HEK293 (cell line): ENCODE measurements at regions not wholly inside any gene's neighbourhood (a gene's known extent, or its start where the extent isn't known, plus 50 kb on each side); places are given as distances from the start of the nearest gene placed in this dataset.

Experiments used
- CTCF ChIA-PET: fragments of 350-600 bp; formaldehyde crosslinking; extraction: SDS; loops from one replicate; lab custom pipeline; 2021; ENCODE audit warnings: antibody characterized with exemption; lab: Yijun Ruan, JAX
- POLR2A ChIA-PET: fragments of 300-600 bp; formaldehyde crosslinking; extraction: SDS; loops from one replicate; lab custom pipeline; 2020; ENCODE audit warnings: antibody characterized with exemption, inconsistent platforms; lab: Yijun Ruan, JAX
- H3K27ac ChIP-seq: fragments of 200-500 bp; sonication (Bioruptor generic); 2 replicates; pipeline ENCODE4 v1.5.1; 2014; ENCODE audit warnings: low read depth, low read length, control low read depth, inconsistent platforms; ENCODE audit errors: extremely low read depth
- H3K36me3 ChIP-seq, 2 experiments: fragments of 200-500 bp in 1 of 2; sonication (Bioruptor generic) in 1 of 2; 1 replicate in 1 of 2; 2 replicates in 1 of 2; pipeline ENCODE4 v1.5.1; 2014 to 2017; ENCODE audit warnings: inconsistent platforms in 2 of 2, low read length in 2 of 2; ENCODE audit not compliant: control insufficient read depth in 2 of 2, insufficient read depth in 1 of 2
- H3K4me1 ChIP-seq: fragments of 200-500 bp; sonication (Bioruptor generic); 2 replicates; pipeline ENCODE4 v1.5.1; 2014; ENCODE audit warnings: mild to moderate bottlenecking, low read length, inconsistent platforms; ENCODE audit not compliant: control insufficient read depth, insufficient read depth
- H3K4me3 ChIP-seq: 2 replicates; pipeline ENCODE4 v1.5.1; 2011; ENCODE audit warnings: low read depth, mild to moderate bottlenecking, control low read depth, low read length, moderate library complexity
- H3K9me3 ChIP-seq: fragments of 200-500 bp; sonication (Bioruptor generic); 2 replicates; pipeline ENCODE4 v1.5.1; 2014; ENCODE audit warnings: low read depth, low read length, inconsistent platforms; ENCODE audit not compliant: control insufficient read depth, insufficient read depth
- KLF1 ChIP-seq: fragments of 450-650 bp; formaldehyde crosslinking; IDR thresholded peaks from 2 replicates; pipeline ENCODE4 v1.5.1; 2016; ENCODE audit warnings: missing biosample characterization, missing genetic modification characterization
- KLF16 ChIP-seq: fragments of 450-650 bp; formaldehyde crosslinking; IDR thresholded peaks from 2 replicates; pipeline ENCODE4 v1.5.1; 2017; ENCODE audit warnings: missing biosample characterization, missing genetic modification characterization
- OVOL3 ChIP-seq: fragments of 450-650 bp; formaldehyde crosslinking; IDR thresholded peaks from 2 replicates; pipeline ENCODE4 v1.5.1; 2016; ENCODE audit warnings: missing biosample characterization, missing genetic modification characterization
- RBAK ChIP-seq: fragments of 450-650 bp; formaldehyde crosslinking; IDR thresholded peaks from 2 replicates; pipeline ENCODE4 v1.5.1; 2016; ENCODE audit warnings: missing biosample characterization, missing genetic modification characterization
- SCRT2 ChIP-seq: fragments of 450-650 bp; formaldehyde crosslinking; IDR thresholded peaks from 2 replicates; pipeline ENCODE4 v1.5.1; 2016; ENCODE audit warnings: missing biosample characterization, missing genetic modification characterization
- TCF7L2 ChIP-seq: IDR thresholded peaks from 2 replicates; pipeline ENCODE4 v1.6.1; 2011; ENCODE audit warnings: low read depth, mild to moderate bottlenecking, inconsistent platforms, low read length, moderate library complexity, borderline replicate concordance
- ZNF19 ChIP-seq: fragments of 450-650 bp; formaldehyde crosslinking; IDR thresholded peaks from 2 replicates; pipeline ENCODE4; 2016; ENCODE audit warnings: missing biosample characterization, missing genetic modification characterization, low read depth
- ZNF239 ChIP-seq: fragments of 450-650 bp; formaldehyde crosslinking; IDR thresholded peaks from 2 replicates; pipeline ENCODE4 v1.5.1; 2016; ENCODE audit warnings: missing biosample characterization, missing genetic modification characterization
- ZNF302 ChIP-seq: fragments of 450-650 bp; formaldehyde crosslinking; IDR thresholded peaks from 2 replicates; pipeline ENCODE4 v1.5.1; 2016; ENCODE audit warnings: missing biosample characterization, missing genetic modification characterization, low read depth
- ZNF324 ChIP-seq: fragments of 450-650 bp; formaldehyde crosslinking; IDR thresholded peaks from 2 replicates; pipeline ENCODE4 v1.5.1; 2016; ENCODE audit warnings: missing biosample characterization, missing genetic modification characterization
- ZNF354C ChIP-seq: fragments of 450-650 bp; formaldehyde crosslinking; IDR thresholded peaks from 2 replicates; pipeline ENCODE4 v1.5.1; 2016; ENCODE audit warnings: missing biosample characterization, missing genetic modification characterization, low read depth, borderline replicate concordance
- ZNF404 ChIP-seq: fragments of 450-650 bp; formaldehyde crosslinking; IDR thresholded peaks from 2 replicates; pipeline ENCODE4 v1.5.1; 2017; ENCODE audit warnings: missing biosample characterization, missing genetic modification characterization
- ZNF558 ChIP-seq: fragments of 450-650 bp; formaldehyde crosslinking; IDR thresholded peaks from 2 replicates; pipeline ENCODE4 v1.5.1; 2016; ENCODE audit warnings: missing biosample characterization, missing genetic modification characterization
- ZNF610 ChIP-seq: fragments of 450-650 bp; formaldehyde crosslinking; IDR thresholded peaks from 2 replicates; pipeline ENCODE4 v1.5.1; 2016; ENCODE audit warnings: missing biosample characterization, missing genetic modification characterization, borderline replicate concordance
- ZNF623 ChIP-seq: fragments of 450-650 bp; formaldehyde crosslinking; IDR thresholded peaks from 2 replicates; pipeline ENCODE4 v1.5.1; 2016; ENCODE audit warnings: missing biosample characterization, missing genetic modification characterization
- ZNF660 ChIP-seq: fragments of 450-650 bp; IDR thresholded peaks from 2 replicates; pipeline ENCODE4 v1.5.1; 2018; ENCODE audit warnings: missing biosample characterization, mild to moderate bottlenecking, missing genetic modification characterization
- ZNF707 ChIP-seq: fragments of 450-650 bp; formaldehyde crosslinking; IDR thresholded peaks from 2 replicates; pipeline ENCODE4 v1.5.1; 2016; ENCODE audit warnings: missing biosample characterization, missing genetic modification characterization
- ZNF785 ChIP-seq: fragments of 450-650 bp; formaldehyde crosslinking; IDR thresholded peaks from 2 replicates; pipeline ENCODE4 v1.5.1; 2016; ENCODE audit warnings: missing biosample characterization, missing genetic modification characterization
- ZNF791 ChIP-seq: fragments of 450-650 bp; formaldehyde crosslinking; IDR thresholded peaks from 2 replicates; pipeline ENCODE4 v1.5.1; 2016; ENCODE audit warnings: missing biosample characterization, missing genetic modification characterization
- ZNF837 ChIP-seq: fragments of 450-650 bp; formaldehyde crosslinking; IDR thresholded peaks from 2 replicates; pipeline ENCODE4 v1.5.1; 2016; ENCODE audit warnings: missing biosample characterization, missing genetic modification characterization
- TF ChIP-seq, protein P1 (sequence below): fragments of 450-650 bp; formaldehyde crosslinking; IDR thresholded peaks from 2 replicates; pipeline ENCODE4 v1.5.1; 2016; ENCODE audit warnings: missing biosample characterization, missing genetic modification characterization
- TF ChIP-seq, protein P2 (sequence below): IDR thresholded peaks from 2 replicates; pipeline ENCODE4 v1.6.1; 2011; ENCODE audit warnings: mild to moderate bottlenecking, low read depth, low read length, borderline replicate concordance
- TF ChIP-seq, protein P3 (sequence below): fragments of 450-650 bp; formaldehyde crosslinking; IDR thresholded peaks from 2 replicates; pipeline ENCODE4 v1.5.1; 2017; ENCODE audit warnings: missing biosample characterization, missing genetic modification characterization
- TF ChIP-seq, protein P4 (sequence below): fragments of 450-650 bp; formaldehyde crosslinking; IDR thresholded peaks from 2 replicates; pipeline ENCODE4 v1.5.1; 2016; ENCODE audit warnings: missing biosample characterization, missing genetic modification characterization
- TF ChIP-seq, protein P5 (sequence below): fragments of 450-650 bp; formaldehyde crosslinking; IDR thresholded peaks from 2 replicates; pipeline ENCODE4 v1.5.1; 2017; ENCODE audit warnings: missing biosample characterization, missing genetic modification characterization
- TF ChIP-seq, protein P6 (sequence below): fragments of 450-650 bp; formaldehyde crosslinking; IDR thresholded peaks from 2 replicates; pipeline ENCODE4 v1.5.1; 2017; ENCODE audit warnings: missing biosample characterization, mild to moderate bottlenecking, missing genetic modification characterization, moderate library complexity
- TF ChIP-seq, protein P7 (sequence below): fragments of 450-650 bp; formaldehyde crosslinking; IDR thresholded peaks from 2 replicates; pipeline ENCODE4 v1.5.1; 2016; ENCODE audit warnings: missing biosample characterization, missing genetic modification characterization

DNA sequence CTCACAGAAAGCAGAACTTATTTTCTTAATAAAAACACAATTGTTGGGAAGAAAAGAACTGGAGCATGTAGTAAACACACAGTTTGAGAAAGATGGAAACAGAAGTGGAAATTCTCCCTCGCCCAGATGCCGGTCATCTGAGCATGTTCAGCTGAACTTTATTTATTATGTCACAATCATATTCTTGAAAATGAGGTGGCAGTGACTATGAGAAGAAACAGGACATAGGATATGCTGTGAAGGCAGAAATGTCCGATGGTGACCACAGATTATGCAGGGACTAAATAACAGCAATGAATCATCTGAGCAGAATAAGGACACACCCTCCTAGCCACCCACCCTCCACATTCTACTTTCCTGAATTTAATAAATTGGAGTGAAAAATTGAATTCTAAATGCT lies 425.3 kb upstream of the NOX3 start:
- no peaks in the 10 kb centered on the region for H3K4me1 ChIP-seq
- POLR2A ChIA-PET, result no interaction called here
- CTCF ChIA-PET, result no interaction called here
- no peak overlapping the region for H3K4me3 ChIP-seq
- no peak overlapping the region for H3K27ac ChIP-seq
- H3K36me3 ChIP-seq, result no peaks in the 10 kb centered on the region
- TF ChIP-seq, protein P1, sequence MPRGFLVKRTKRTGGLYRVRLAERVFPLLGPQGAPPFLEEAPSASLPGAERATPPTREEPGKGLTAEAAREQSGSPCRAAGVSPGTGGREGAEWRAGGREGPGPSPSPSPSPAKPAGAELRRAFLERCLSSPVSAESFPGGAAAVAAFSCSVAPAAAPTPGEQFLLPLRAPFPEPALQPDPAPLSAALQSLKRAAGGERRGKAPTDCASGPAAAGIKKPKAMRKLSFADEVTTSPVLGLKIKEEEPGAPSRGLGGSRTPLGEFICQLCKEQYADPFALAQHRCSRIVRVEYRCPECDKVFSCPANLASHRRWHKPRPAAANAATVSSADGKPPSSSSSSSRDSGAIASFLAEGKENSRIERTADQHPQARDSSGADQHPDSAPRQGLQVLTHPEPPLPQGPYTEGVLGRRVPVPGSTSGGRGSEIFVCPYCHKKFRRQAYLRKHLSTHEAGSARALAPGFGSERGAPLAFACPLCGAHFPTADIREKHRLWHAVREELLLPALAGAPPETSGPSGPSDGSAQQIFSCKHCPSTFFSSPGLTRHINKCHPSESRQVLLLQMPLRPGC (tag by site-specific recombination), result no peak
- TF ChIP-seq ZNF404 (tag by site-specific recombination) (no peak), ZNF610 (tag by site-specific recombination) (no peak), ZNF324 (no peak), ZNF707 (no peak), KLF16 (tag by site-specific recombination) (no peak), ZNF354C (tag by site-specific recombination) (no peak), ZNF558 (no peak), ZNF837 (tag by site-specific recombination) (no peak), RBAK (tag by site-specific recombination) (no peak), TCF7L2 (no peak)
- TF ChIP-seq, protein P2, sequence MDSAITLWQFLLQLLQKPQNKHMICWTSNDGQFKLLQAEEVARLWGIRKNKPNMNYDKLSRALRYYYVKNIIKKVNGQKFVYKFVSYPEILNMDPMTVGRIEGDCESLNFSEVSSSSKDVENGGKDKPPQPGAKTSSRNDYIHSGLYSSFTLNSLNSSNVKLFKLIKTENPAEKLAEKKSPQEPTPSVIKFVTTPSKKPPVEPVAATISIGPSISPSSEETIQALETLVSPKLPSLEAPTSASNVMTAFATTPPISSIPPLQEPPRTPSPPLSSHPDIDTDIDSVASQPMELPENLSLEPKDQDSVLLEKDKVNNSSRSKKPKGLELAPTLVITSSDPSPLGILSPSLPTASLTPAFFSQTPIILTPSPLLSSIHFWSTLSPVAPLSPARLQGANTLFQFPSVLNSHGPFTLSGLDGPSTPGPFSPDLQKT, result no peak
- TF ChIP-seq, protein P3, sequence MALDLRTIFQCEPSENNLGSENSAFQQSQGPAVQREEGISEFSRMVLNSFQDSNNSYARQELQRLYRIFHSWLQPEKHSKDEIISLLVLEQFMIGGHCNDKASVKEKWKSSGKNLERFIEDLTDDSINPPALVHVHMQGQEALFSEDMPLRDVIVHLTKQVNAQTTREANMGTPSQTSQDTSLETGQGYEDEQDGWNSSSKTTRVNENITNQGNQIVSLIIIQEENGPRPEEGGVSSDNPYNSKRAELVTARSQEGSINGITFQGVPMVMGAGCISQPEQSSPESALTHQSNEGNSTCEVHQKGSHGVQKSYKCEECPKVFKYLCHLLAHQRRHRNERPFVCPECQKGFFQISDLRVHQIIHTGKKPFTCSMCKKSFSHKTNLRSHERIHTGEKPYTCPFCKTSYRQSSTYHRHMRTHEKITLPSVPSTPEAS (tag by site-specific recombination), result no peak
- TF ChIP-seq, protein P4, sequence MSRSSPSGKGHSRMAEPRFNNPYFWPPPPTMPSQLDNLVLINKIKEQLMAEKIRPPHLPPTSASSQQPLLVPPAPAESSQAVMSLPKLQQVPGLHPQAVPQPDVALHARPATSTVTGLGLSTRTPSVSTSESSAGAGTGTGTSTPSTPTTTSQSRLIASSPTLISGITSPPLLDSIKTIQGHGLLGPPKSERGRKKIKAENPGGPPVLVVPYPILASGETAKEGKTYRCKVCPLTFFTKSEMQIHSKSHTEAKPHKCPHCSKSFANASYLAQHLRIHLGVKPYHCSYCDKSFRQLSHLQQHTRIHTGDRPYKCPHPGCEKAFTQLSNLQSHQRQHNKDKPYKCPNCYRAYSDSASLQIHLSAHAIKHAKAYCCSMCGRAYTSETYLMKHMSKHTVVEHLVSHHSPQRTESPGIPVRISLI (tag by site-specific recombination), result no peak
- no peaks in the 10 kb centered on the region for H3K9me3 ChIP-seq

DNA sequence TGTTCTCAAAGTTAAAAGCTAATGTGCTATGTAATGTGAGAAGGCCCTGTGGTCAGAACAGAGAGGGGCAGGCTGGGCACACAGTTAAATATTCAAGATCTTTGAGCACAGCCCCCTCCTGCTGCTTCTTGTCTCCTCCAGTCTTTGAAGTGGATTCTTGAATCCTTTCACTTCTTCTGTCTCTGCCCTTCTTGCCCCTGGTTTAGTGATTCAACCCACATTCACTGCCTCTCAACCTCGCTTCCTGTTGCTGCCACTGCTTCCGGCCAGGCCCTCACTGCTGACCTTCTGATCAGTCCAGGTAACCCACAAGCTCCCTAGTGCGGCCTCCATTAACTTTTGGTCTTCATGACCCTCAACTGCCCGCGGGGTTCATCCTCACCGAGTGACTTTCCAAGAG lies 417.3 kb upstream of the NOX3 start:
- Histone ChIP-seq H3K4me1 (no peaks in the 10 kb centered on the region), H3K36me3 (no peaks in the 10 kb centered on the region), H3K27ac (no peak overlapping the region), H3K4me3 (no peak overlapping the region), H3K9me3 (no peaks in the 10 kb centered on the region)
- POLR2A ChIA-PET, result no interaction called here
- CTCF ChIA-PET, result no interaction called here
- TF ChIP-seq ZNF19 (tag by site-specific recombination) (no peak), ZNF302 (tag by site-specific recombination) (no peak), SCRT2 (no peak), ZNF623 (tag by site-specific recombination) (no peak), KLF1 (tag by site-specific recombination) (no peak), ZNF239 (tag by site-specific recombination) (no peak), OVOL3 (no peak), ZNF791 (tag by site-specific recombination) (no peak), ZNF660 (tag by site-specific recombination) (no peak), ZNF785 (tag by site-specific recombination) (no peak)
- TF ChIP-seq, protein P5, sequence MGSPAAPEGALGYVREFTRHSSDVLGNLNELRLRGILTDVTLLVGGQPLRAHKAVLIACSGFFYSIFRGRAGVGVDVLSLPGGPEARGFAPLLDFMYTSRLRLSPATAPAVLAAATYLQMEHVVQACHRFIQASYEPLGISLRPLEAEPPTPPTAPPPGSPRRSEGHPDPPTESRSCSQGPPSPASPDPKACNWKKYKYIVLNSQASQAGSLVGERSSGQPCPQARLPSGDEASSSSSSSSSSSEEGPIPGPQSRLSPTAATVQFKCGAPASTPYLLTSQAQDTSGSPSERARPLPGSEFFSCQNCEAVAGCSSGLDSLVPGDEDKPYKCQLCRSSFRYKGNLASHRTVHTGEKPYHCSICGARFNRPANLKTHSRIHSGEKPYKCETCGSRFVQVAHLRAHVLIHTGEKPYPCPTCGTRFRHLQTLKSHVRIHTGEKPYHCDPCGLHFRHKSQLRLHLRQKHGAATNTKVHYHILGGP, result no peak
- TF ChIP-seq, protein P6, sequence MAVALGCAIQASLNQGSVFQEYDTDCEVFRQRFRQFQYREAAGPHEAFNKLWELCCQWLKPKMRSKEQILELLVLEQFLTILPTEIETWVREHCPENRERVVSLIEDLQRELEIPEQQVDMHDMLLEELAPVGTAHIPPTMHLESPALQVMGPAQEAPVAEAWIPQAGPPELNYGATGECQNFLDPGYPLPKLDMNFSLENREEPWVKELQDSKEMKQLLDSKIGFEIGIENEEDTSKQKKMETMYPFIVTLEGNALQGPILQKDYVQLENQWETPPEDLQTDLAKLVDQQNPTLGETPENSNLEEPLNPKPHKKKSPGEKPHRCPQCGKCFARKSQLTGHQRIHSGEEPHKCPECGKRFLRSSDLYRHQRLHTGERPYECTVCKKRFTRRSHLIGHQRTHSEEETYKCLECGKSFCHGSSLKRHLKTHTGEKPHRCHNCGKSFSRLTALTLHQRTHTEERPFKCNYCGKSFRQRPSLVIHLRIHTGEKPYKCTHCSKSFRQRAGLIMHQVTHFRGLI (tag by site-specific recombination), result no peak
- TF ChIP-seq, protein P7, sequence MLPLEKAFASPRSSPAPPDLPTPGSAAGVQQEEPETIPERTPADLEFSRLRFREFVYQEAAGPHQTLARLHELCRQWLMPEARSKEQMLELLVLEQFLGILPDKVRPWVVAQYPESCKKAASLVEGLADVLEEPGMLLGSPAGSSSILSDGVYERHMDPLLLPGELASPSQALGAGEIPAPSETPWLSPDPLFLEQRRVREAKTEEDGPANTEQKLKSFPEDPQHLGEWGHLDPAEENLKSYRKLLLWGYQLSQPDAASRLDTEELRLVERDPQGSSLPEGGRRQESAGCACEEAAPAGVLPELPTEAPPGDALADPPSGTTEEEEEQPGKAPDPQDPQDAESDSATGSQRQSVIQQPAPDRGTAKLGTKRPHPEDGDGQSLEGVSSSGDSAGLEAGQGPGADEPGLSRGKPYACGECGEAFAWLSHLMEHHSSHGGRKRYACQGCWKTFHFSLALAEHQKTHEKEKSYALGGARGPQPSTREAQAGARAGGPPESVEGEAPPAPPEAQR (tag by site-specific recombination), result no peak
